GM12875 (cell line): ENCODE measurements at regions not wholly inside any gene's neighbourhood (a gene's known extent, or its start where the extent isn't known, plus 50 kb on each side); places are given as distances from the start of the nearest gene placed in this dataset.
"Not testable (repeated sequence)": the region's sequence is repeated elsewhere in the genome, so short reads cannot be mapped to it uniquely, and the experiment has no call there.

Source experiments
- H3K4me3 ChIP-seq: one replicate; pipeline ENCODE4 v1.5.1; 2011; ENCODE audit warnings: low read depth, low read length, control low read depth
- TF ChIP-seq, protein P1 (sequence below): IDR thresholded peaks from 2 replicates; pipeline ENCODE4 v1.5.1; 2011; ENCODE audit warnings: low read depth, mild to moderate bottlenecking, control low read depth, inconsistent platforms, low read length, moderate library complexity, borderline replicate concordance; ENCODE audit not compliant: insufficient read depth

DNA sequence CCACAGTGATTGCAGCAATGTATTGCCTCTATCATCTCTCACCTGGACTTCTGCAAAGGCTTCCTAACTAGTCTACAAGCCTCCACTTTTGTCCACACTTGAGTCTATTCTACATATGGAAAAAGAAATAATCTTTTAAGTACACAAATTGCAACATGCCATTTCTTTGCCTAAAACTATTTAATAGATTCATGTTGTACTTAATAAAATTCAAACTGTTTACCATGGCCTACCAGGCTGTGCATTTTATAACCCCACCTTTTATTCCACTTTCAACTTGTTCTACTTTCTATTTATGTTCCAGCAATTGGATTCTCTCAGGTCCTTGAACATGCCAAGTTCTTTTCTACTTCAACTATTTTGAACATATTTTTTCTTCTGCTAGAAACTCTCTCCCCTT lies 128.7 kb downstream of the GPR85 start:
- no peak overlapping the region for H3K4me3 ChIP-seq
- TF ChIP-seq, protein P1, sequence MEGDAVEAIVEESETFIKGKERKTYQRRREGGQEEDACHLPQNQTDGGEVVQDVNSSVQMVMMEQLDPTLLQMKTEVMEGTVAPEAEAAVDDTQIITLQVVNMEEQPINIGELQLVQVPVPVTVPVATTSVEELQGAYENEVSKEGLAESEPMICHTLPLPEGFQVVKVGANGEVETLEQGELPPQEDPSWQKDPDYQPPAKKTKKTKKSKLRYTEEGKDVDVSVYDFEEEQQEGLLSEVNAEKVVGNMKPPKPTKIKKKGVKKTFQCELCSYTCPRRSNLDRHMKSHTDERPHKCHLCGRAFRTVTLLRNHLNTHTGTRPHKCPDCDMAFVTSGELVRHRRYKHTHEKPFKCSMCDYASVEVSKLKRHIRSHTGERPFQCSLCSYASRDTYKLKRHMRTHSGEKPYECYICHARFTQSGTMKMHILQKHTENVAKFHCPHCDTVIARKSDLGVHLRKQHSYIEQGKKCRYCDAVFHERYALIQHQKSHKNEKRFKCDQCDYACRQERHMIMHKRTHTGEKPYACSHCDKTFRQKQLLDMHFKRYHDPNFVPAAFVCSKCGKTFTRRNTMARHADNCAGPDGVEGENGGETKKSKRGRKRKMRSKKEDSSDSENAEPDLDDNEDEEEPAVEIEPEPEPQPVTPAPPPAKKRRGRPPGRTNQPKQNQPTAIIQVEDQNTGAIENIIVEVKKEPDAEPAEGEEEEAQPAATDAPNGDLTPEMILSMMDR = no peak

DNA sequence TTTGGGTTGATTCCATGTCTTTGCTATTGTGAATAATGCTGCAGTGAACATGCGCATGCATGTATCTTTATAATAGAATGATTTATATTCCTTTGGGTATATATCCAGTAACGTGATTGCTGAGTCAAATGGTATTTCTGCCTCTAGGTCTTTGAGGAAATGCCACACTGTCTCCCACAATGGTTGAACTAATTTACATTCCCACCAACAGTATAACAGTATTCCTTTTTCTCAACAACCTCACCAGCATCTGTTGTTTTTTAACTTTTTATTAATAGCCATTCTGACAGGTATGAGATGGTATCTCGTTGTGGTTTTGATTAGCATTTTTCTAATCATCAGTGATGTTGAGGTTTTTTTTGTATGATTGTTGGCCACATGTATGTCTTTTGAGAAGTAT lies 133.6 kb downstream of the GPR85 start:
- not testable (repeated sequence) for H3K4me3 ChIP-seq

DNA sequence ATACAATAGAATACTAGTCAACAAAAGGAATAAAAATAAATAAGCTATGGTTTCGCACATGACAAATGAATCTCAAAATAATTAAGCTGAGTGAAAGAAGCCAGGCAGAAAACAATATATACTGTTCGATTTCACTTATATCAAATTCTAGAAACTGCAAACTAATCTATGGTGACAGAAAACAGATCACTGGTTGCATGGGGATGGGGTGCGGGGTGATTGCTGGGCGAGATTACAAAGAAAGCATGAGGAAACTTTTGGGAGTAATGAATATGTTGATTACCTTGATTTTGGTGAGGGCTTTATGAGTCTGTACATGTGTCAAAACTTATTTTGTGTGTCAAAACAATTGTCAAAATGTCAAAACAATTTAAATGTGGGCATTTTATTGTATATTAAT lies 135.6 kb downstream of the GPR85 start:
- no peak overlapping the region for H3K4me3 ChIP-seq
- TF ChIP-seq, protein P1 = no peak

DNA sequence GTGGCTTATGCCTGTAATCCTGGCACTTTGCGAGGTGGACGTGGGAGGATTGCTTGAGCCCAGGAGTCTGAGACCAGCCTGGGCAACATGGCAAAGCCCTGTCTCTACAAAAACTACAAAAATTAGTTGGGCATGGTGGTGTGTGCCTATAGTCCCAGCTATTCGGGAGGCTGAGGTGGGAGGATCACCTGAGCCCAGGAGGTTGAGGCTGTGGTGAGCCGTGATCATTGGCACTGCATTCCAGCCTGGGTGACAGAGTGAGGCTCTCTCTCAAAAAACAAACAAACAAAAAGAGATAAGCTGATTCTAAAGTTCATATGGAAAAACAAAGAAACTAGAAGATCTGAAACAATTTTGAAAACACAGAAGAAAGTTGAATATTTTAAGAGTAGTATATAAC lies 136.9 kb downstream of the GPR85 start:
- not testable (repeated sequence) for H3K4me3 ChIP-seq

DNA sequence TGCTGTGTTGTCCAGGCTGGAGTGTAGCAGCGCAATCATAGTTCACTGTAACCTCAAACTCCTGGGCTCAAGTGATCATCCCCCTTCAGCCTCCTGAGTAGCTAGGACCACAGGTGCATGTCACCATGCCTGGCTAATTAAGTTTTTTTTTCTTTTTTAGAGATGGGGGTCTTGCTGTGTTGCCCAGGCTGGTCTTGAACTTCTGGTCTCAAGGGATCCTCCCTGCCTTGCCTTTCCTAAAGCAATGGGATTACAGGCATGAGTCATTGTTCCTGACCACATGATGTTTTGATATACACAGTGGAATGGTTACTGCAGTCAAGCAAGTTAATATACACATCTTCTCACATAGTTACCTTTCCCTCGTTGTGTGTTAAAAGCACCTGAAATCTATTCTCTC lies 140.3 kb downstream of the GPR85 start:
- no peak overlapping the region for H3K4me3 ChIP-seq
- TF ChIP-seq, protein P1 = no peak

DNA sequence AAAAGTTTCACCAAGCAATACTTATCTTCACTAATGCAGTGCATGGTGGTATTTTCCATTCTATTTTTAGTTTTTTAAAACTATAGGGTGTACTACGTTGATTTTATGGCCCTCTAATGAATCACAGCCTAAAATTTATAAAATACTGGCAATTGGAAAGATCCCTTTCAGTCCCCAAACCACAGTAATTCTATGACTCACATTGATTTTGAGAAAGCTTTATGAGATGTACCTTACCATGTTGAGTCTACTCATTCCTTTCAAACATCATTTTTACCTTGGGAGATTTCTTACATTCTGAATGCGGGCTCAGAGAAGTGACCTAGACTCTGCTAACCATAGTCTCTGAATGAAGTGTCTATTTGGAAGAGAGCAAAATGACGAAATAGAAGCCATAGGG lies 141.6 kb downstream of the GPR85 start:
- no peak overlapping the region for H3K4me3 ChIP-seq
- TF ChIP-seq, protein P1 = no peak

DNA sequence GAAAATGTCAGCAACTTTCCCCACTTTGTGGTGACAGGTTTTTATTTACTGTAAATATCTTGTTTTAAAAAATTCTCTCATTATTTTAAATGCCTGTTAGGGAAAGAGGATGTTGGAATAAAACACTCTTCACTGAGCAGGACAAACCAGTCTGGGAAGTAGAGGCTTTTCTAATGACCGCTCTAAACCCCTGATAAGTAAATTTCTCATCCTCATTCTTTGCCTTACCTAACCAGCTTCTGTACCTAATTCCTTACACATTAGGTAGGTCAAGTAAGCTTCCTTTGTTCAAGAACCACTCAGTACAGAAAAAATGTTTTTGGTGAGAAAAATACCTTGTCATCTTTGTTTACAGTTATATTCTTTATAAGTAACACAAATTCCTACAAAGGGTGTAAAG lies 143.6 kb downstream of the GPR85 start:
- TF ChIP-seq, protein P1 = no peak

DNA sequence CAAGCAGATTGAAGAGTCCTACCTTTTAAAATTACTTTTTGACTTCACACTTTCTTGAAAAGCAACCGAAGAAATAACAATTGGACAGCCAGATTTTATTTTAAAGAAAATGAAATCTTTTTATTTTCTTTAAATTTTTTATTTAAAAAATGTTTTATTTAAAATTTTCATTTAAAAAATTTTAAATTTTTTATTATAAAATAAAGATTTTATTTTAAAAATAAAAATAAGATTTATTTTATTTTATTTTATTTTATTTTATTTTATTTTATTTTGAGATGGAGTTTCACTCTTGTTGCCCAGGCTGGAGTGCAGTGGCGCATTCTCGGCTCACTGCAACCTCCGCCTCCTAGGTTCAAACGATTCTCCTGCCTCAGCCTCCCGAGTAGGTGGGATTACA lies 144.5 kb downstream of the GPR85 start:
- not testable (repeated sequence) for H3K4me3 ChIP-seq

More for the DNA sequence above, 143.6 kb downstream of the GPR85 start:
- no peak overlapping the region for H3K4me3 ChIP-seq

DNA sequence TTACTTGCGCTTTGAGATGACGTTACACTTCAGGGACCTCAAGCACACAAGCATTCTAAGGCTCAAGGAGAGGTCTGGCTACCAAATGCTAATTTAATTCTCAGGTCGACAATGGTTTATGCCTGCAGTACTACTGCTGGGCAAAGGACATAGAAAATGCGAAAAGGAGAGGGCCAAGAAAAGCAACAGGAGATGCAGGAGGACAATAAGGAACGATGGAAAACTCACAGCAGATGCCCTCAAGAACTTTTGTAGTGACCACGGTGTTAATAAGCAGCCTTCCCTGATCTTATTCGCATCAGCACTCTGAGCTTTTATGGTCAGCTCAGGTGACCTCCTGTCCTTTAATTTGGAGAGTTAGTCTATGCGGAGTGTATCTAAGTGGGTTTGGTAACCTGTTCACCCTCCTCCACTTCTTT lies 146.3 kb downstream of the GPR85 start:
- peak overlapping the region; percentile 73 for H3K4me3 ChIP-seq
- TF ChIP-seq, protein P1 = no peak
